ENCODE measurements at regions not wholly inside any gene's neighbourhood (a gene's known extent, or its start where the extent isn't known, plus 50 kb on each side); places are given as distances from the start of the nearest gene placed in this dataset.

- H3K9me3 ChIP-seq (ENCODE audit: control insufficient read depth, insufficient read depth, low read length): no peaks in the 10 kb centered on the region
- no peaks in the 10 kb centered on the region for H3K4me1 ChIP-seq (ENCODE audit: control insufficient read depth, low read length)
- no peaks in the 10 kb centered on the region for H3K27me3 ChIP-seq (ENCODE audit: control insufficient read depth, low read length)
- H3F3A ChIP-seq (ENCODE audit: control insufficient read depth, insufficient read depth): no peaks in the 10 kb centered on the region
- no peaks in the 10 kb centered on the region for H4K20me1 ChIP-seq (ENCODE audit: control insufficient read depth, insufficient read depth, low read depth, low read length)
- no peaks in the 10 kb centered on the region for H3K79me2 ChIP-seq (ENCODE audit: control insufficient read depth, low read length)
- no peaks in the 10 kb centered on the region for H3K9me2 ChIP-seq (replicated peaks; ENCODE audit: control insufficient read depth, low read length)
- H3K36me3 ChIP-seq (ENCODE audit: control insufficient read depth, low read length): no peaks in the 10 kb centered on the region
- H3K27ac ChIP-seq (ENCODE audit: low read depth, low read length): no peak overlapping the region
- H3K4me3 ChIP-seq (ENCODE audit: low read length): no peak overlapping the region
- TF ChIP-seq EZH2phosphoT487 (IDR thresholded peaks at IDR 0.05; ENCODE audit: borderline replicate concordance, low read length) (no peak), CTCF (IDR thresholded peaks at IDR 0.05; ENCODE audit: low read depth, low read length, poor library complexity, severe bottlenecking) (no peak)
- no peak overlapping the region for H3K4me2 ChIP-seq (ENCODE audit: low read length)
Measured at GRCh38 chr4:18973296-18973695, 951.7 kb upstream of the LCORL start.

- Histone ChIP-seq H3K36me3 (ENCODE audit: control insufficient read depth, low read length) (no peaks in the 10 kb centered on the region), H4K20me1 (ENCODE audit: control insufficient read depth, insufficient read depth, low read depth, low read length) (no peaks in the 10 kb centered on the region), H3K4me2 (ENCODE audit: low read length) (no peak overlapping the region), H3F3A (ENCODE audit: control insufficient read depth, insufficient read depth) (no peaks in the 10 kb centered on the region), H3K4me3 (ENCODE audit: low read length) (no peak overlapping the region), H3K27me3 (ENCODE audit: control insufficient read depth, low read length) (no peaks in the 10 kb centered on the region), H3K4me1 (ENCODE audit: control insufficient read depth, low read length) (no peaks in the 10 kb centered on the region), H3K27ac (ENCODE audit: low read depth, low read length) (no peak overlapping the region), H3K9me2 (replicated peaks; ENCODE audit: control insufficient read depth, low read length) (no peaks in the 10 kb centered on the region), H3K9me3 (ENCODE audit: control insufficient read depth, insufficient read depth, low read length) (no peaks in the 10 kb centered on the region; the same call in 1 of the 2 replicates), H3K79me2 (ENCODE audit: control insufficient read depth, low read length) (no peaks in the 10 kb centered on the region)
- TF ChIP-seq CTCF (IDR thresholded peaks at IDR 0.05; ENCODE audit: low read depth, low read length, poor library complexity, severe bottlenecking) (no peak), EZH2phosphoT487 (IDR thresholded peaks at IDR 0.05; ENCODE audit: borderline replicate concordance, low read length) (no peak)
Measured at GRCh38 chr4:18961879-18962278, 940.3 kb upstream of the LCORL start.

- Histone ChIP-seq H3K4me1 (ENCODE audit: control insufficient read depth, low read length) (no peaks in the 10 kb centered on the region), H3K9me3 (ENCODE audit: control insufficient read depth, insufficient read depth, low read length) (no peaks in the 10 kb centered on the region; the same call in 1 of the 2 replicates), H3K36me3 (ENCODE audit: control insufficient read depth, low read length) (no peaks in the 10 kb centered on the region), H3F3A (ENCODE audit: control insufficient read depth, insufficient read depth) (no peaks in the 10 kb centered on the region), H3K4me2 (ENCODE audit: low read length) (no peak overlapping the region), H4K20me1 (ENCODE audit: control insufficient read depth, insufficient read depth, low read depth, low read length) (no peaks in the 10 kb centered on the region), H3K27ac (ENCODE audit: low read depth, low read length) (no peak overlapping the region), H3K27me3 (ENCODE audit: control insufficient read depth, low read length) (no peaks in the 10 kb centered on the region), H3K79me2 (ENCODE audit: control insufficient read depth, low read length) (no peaks in the 10 kb centered on the region), H3K4me3 (ENCODE audit: low read length) (no peak overlapping the region), H3K9me2 (replicated peaks; ENCODE audit: control insufficient read depth, low read length) (no peaks in the 10 kb centered on the region)
- TF ChIP-seq EZH2phosphoT487 (IDR thresholded peaks at IDR 0.05; ENCODE audit: borderline replicate concordance, low read length): no peak
- no peak for TF ChIP-seq CTCF (IDR thresholded peaks at IDR 0.05; ENCODE audit: low read depth, low read length, poor library complexity, severe bottlenecking)
Measured at GRCh38 chr4:18961266-18961665, 939.7 kb upstream of the LCORL start.

GRCh38 chr4:18957716-18958115 is 936.2 kb upstream of the LCORL start:
- no peak overlapping the region for H3K27ac ChIP-seq (ENCODE audit: low read depth, low read length)
- H3K4me1 ChIP-seq (ENCODE audit: control insufficient read depth, low read length): no peaks in the 10 kb centered on the region
- H3K4me3 ChIP-seq (ENCODE audit: low read length): no peak overlapping the region
- H3K9me2 ChIP-seq (replicated peaks; ENCODE audit: control insufficient read depth, low read length): no peaks in the 10 kb centered on the region
- no peaks in the 10 kb centered on the region for H3F3A ChIP-seq (ENCODE audit: control insufficient read depth, insufficient read depth)
- no peaks in the 10 kb centered on the region for H4K20me1 ChIP-seq (ENCODE audit: control insufficient read depth, insufficient read depth, low read depth, low read length)
- no peaks in the 10 kb centered on the region for H3K9me3 ChIP-seq (ENCODE audit: control insufficient read depth, insufficient read depth, low read length)
- no peaks in the 10 kb centered on the region for H3K36me3 ChIP-seq (ENCODE audit: control insufficient read depth, low read length)
- no peak overlapping the region for H3K4me2 ChIP-seq (ENCODE audit: low read length)
- H3K79me2 ChIP-seq (ENCODE audit: control insufficient read depth, low read length): no peaks in the 10 kb centered on the region
- no peak for TF ChIP-seq EZH2phosphoT487 (IDR thresholded peaks at IDR 0.05; ENCODE audit: borderline replicate concordance, low read length)
- TF ChIP-seq CTCF (IDR thresholded peaks at IDR 0.05; ENCODE audit: low read depth, low read length, poor library complexity, severe bottlenecking): no peak
- no peaks in the 10 kb centered on the region for H3K27me3 ChIP-seq (ENCODE audit: control insufficient read depth, low read length)

Data from DOHH2 (cell line).